Keratinocyte (primary cell): ENCODE measurements at regions not wholly inside any gene's neighbourhood (a gene's known extent, or its start where the extent isn't known, plus 50 kb on each side); places are given as distances from the start of the nearest gene placed in this dataset.

ENCODE experiments used
- DNase-seq: peaks from one replicate; pipeline ENCODE4 v3.0.0-alpha.2; 2011; ENCODE audit warnings: low read depth, missing footprints, low spot score
- FAIRE-seq: peaks from 2 replicates; lab custom pipeline; 2011; peaks lifted over from hg19 to GRCh38; lab: Jason Lieb, UNC
- H2AFZ ChIP-seq: 2 replicates; pipeline ENCODE4 v1.6.0; 2012; ENCODE audit warnings: low read length, control low read depth, inconsistent platforms; ENCODE audit not compliant: control insufficient read depth
- H3K27ac ChIP-seq: 2 replicates; pipeline ENCODE4 v1.5.1; 2011; ENCODE audit warnings: low read length; ENCODE audit not compliant: control insufficient read depth, insufficient read depth
- H3K27me3 ChIP-seq: 3 replicates; pipeline ENCODE4 v1.6.0; 2011; ENCODE audit warnings: low read length; ENCODE audit not compliant: control insufficient read depth, insufficient read depth; ENCODE audit errors: extremely low read depth
- H3K36me3 ChIP-seq, 2 experiments: 2 replicates in 1 of 2; 3 replicates in 1 of 2; pipeline ENCODE4 v1.5.1; 2011; ENCODE audit warnings: low read length in 2 of 2, mild to moderate bottlenecking in 1 of 2; ENCODE audit not compliant: control insufficient read depth in 2 of 2, insufficient read depth in 2 of 2; ENCODE audit errors: extremely low read depth in 1 of 2
- H3K4me1 ChIP-seq: 3 replicates; pipeline ENCODE4 v1.5.1; 2011; ENCODE audit warnings: low read length; ENCODE audit not compliant: control insufficient read depth, insufficient read depth; ENCODE audit errors: extremely low read depth
- H3K4me2 ChIP-seq: 3 replicates; pipeline ENCODE4 v1.6.0; 2011; ENCODE audit warnings: low read depth, low read length; ENCODE audit not compliant: control insufficient read depth, insufficient read depth; ENCODE audit errors: extremely low read depth
- H3K4me3 ChIP-seq, 3 experiments: fragments of 200-600 bp in 1 of 3; sonication (generic) in 1 of 3; 2 replicates in 2 of 3; 3 replicates in 1 of 3; pipeline ENCODE4 v1.5.1; 2011 to 2016; ENCODE audit warnings: low read length in 3 of 3, mild to moderate bottlenecking in 3 of 3, control low read depth in 2 of 3, inconsistent platforms in 1 of 3, low read depth in 1 of 3, mixed read lengths in 1 of 3, mixed run types in 1 of 3, moderate library complexity in 1 of 3; ENCODE audit not compliant: control insufficient read depth in 2 of 3, insufficient read depth in 2 of 3; ENCODE audit errors: extremely low read depth in 1 of 3
- H3K79me2 ChIP-seq: 2 replicates; pipeline ENCODE4 v1.6.0; 2012; ENCODE audit warnings: low read length; ENCODE audit not compliant: control insufficient read depth, insufficient read depth
- H3K9ac ChIP-seq: 3 replicates; pipeline ENCODE4 v1.6.0; 2011; ENCODE audit warnings: low read length; ENCODE audit not compliant: control insufficient read depth, insufficient read depth; ENCODE audit errors: extremely low read depth
- H3K9me1 ChIP-seq: 3 replicates; pipeline ENCODE4 v1.6.0; 2011; ENCODE audit warnings: low read length; ENCODE audit not compliant: control insufficient read depth, insufficient read depth; ENCODE audit errors: extremely low read depth
- H3K9me3 ChIP-seq: 2 replicates; pipeline ENCODE4 v1.5.1; 2012; ENCODE audit warnings: low read depth, low read length; ENCODE audit not compliant: control insufficient read depth
- H4K20me1 ChIP-seq: 3 replicates; pipeline ENCODE4 v1.6.0; 2011; ENCODE audit warnings: low read length; ENCODE audit not compliant: control insufficient read depth, insufficient read depth; ENCODE audit errors: extremely low read depth
- CTCF ChIP-seq, 3 experiments: IDR thresholded peaks in 1 of 3; conservative IDR thresholded peaks in 1 of 3; optimal IDR thresholded peaks in 1 of 3; 2 replicates in 2 of 3; 3 replicates in 1 of 3; pipeline versions ENCODE3 to v1.5.1; 2011; ENCODE audit warnings: low read length in 3 of 3, mild to moderate bottlenecking in 3 of 3, moderate library complexity in 2 of 3, control low read depth in 1 of 3, inconsistent platforms in 1 of 3; ENCODE audit not compliant: insufficient read depth in 2 of 3; ENCODE audit errors: extremely low read depth in 1 of 3
- EZH2 ChIP-seq: IDR thresholded peaks from one replicate; pipeline ENCODE4 v1.6.1; 2012; ENCODE audit warnings: inconsistent platforms, mild to moderate bottlenecking, low read length, moderate library complexity
- dilution Hi-C: fragments of 300-500 bp; cut with MboI; formaldehyde crosslinking; loops from one replicate; pipeline ENCODE4 v1.7.0; 2020; ENCODE audit warnings: low sequenced_read_pairs; ENCODE audit not compliant: extremely low pct_ligation_motif_present

DNA sequence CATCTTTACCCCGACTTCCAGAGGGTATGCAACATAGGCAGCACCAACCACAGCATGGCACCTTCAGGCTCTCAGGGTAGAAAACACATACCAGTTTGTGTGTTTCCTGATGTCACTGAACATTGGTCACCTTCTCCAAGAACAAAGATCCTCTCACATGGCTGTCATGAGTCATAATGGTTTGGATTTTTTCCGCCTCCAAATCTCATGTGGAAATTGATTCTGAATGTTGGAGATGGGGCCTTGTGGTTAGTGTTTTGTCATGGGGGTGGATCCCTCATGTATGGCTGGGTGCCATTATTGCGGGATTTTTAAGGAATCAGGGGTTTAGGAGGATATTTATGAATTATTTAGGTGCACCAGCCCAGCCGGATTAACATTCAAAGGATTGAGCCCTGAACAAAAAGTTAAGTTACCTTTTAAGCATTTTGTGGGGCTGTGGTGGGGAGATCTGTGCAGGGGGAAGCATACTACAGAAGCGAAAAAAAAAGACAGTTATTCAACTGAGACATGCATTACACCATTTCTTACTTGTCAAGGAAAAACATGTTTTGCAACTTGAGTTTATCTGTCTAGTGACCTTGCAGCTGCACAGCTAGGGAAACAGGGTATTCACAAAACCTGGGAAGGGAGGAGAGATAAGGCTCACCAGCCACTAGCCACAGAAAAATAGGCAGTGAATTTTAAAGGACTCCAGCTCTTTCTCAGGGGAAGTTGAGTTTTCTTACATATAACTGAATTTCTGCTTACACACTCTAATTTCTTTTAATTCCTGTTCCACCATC is 774.1 kb upstream of the AUTS2 start:
- no peak overlapping the region for H3K9ac ChIP-seq
- H3K36me3 ChIP-seq = no peaks in the 10 kb centered on the region
- no peaks in the 10 kb centered on the region for H3K4me1 ChIP-seq
- no peaks in the 10 kb centered on the region for H3K9me1 ChIP-seq
- no peaks in the 10 kb centered on the region for H4K20me1 ChIP-seq
- H3K27me3 ChIP-seq = no peaks in the 10 kb centered on the region
- no peak overlapping the region for H3K4me3 ChIP-seq
- FAIRE-seq = no peak
- H2AFZ ChIP-seq = no peak overlapping the region
- no peak overlapping the region for H3K4me2 ChIP-seq
- no peaks in the 10 kb centered on the region for H3K79me2 ChIP-seq
- TF ChIP-seq CTCF (optimal IDR thresholded peaks at IDR 0.05 in 1 of 3, IDR thresholded peaks at IDR 0.05 in 1 of 3, conservative IDR thresholded peaks at IDR 0.05 in 1 of 3; ENCODE audit: extremely low read depth in 1 of 3, insufficient read depth in 2 of 3, low read length in 3 of 3) (no peak), EZH2 (no peak)
- dilution Hi-C loops = no loop called here
- no peak for DNase-seq
- H3K27ac ChIP-seq = no peak overlapping the region
- H3K9me3 ChIP-seq = no peaks in the 10 kb centered on the region

DNA sequence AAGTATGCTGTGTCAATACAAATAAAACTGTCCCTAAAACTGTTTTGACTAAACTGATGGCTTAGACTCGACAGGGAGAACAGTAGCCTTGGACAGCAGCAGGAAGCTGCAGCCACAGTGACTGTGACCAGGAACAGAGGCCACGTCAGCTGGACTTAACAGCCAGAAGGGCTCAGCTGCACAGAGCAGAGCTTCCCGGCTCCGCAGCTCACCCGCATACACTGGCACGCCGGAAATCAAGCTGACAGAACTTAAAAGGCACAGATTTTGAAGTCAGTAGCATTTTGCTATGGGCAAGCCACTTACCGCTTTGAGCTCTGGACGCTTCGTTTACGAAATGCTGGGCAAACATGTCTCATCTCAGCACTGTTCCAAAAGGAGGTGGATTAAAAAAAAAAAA is 769.7 kb upstream of the AUTS2 start:
- no peaks in the 10 kb centered on the region for H3K27me3 ChIP-seq
- H4K20me1 ChIP-seq = no peaks in the 10 kb centered on the region
- H3K9me1 ChIP-seq = no peaks in the 10 kb centered on the region
- DNase-seq (no peak), FAIRE-seq (no peak)
- H3K79me2 ChIP-seq = no peaks in the 10 kb centered on the region
- TF ChIP-seq CTCF (optimal IDR thresholded peaks at IDR 0.05 in 1 of 3, IDR thresholded peaks at IDR 0.05 in 1 of 3, conservative IDR thresholded peaks at IDR 0.05 in 1 of 3; ENCODE audit: extremely low read depth in 1 of 3, insufficient read depth in 2 of 3, low read length in 3 of 3) (no peak), EZH2 (no peak)
- H3K4me2 ChIP-seq = no peak overlapping the region
- H3K9me3 ChIP-seq = no peaks in the 10 kb centered on the region
- H2AFZ ChIP-seq = no peak overlapping the region
- no peaks in the 10 kb centered on the region for H3K36me3 ChIP-seq
- dilution Hi-C loops = no loop called here
- H3K9ac ChIP-seq = no peak overlapping the region
- no peak overlapping the region for H3K27ac ChIP-seq
- no peaks in the 10 kb centered on the region for H3K4me1 ChIP-seq
- H3K4me3 ChIP-seq = no peak overlapping the region
